Activated B cell treated with CpG ODN at 0.5 μM for 24 hours (primary cell): ENCODE measurements at regions not wholly inside any gene's neighbourhood (a gene's known extent, or its start where the extent isn't known, plus 50 kb on each side); places are given as distances from the start of the nearest gene placed in this dataset.

ENCODE experiments used
- ATAC-seq: fragments of 200-7000 bp; cut with Tn5 transposase; one replicate; pipeline ENCODE4 v1.10.0; 2021; ENCODE audit warnings: low read depth, mild to moderate bottlenecking, moderate library complexity
- CTCF ChIA-PET: fragments of 350-600 bp; sonication (Branson Sonifier 250); formaldehyde crosslinking; loops from one replicate; lab custom pipeline; 2021; ENCODE audit warnings: antibody characterized with exemption; lab: Charles Lee
- POLR2A ChIA-PET: fragments of 350-600 bp; sonication (Branson Sonifier 250); formaldehyde crosslinking; loops from one replicate; lab custom pipeline; 2021; ENCODE audit warnings: antibody characterized with exemption; lab: Charles Lee
- DNase-seq: peaks from one replicate; pipeline ENCODE4 v3.0.0; 2022
- H3K27ac Mint-ChIP-seq: one replicate; pipeline ENCODE4 v1.8.0; 2020; ENCODE audit warnings: mixed read lengths
- H3K27me3 Mint-ChIP-seq: one replicate; pipeline ENCODE4 v1.8.0; 2021; ENCODE audit warnings: mixed read lengths
- H3K36me3 Mint-ChIP-seq: one replicate; pipeline ENCODE4 v1.8.0; 2021; ENCODE audit warnings: low read depth, mixed read lengths
- H3K4me1 Mint-ChIP-seq: one replicate; pipeline ENCODE4 v1.8.0; 2021; ENCODE audit warnings: mixed read lengths
- H3K4me3 Mint-ChIP-seq: one replicate; pipeline ENCODE4 v1.8.0; 2020; ENCODE audit warnings: mild to moderate bottlenecking, mixed read lengths
- H3K9me3 Mint-ChIP-seq: one replicate; pipeline ENCODE4 v1.8.0; 2020; ENCODE audit warnings: mixed read lengths
- intact Hi-C: fragments of 100-400 bp; cut with micrococcal nuclease; formaldehyde crosslinking; loops from one replicate; pipeline ENCODE4 v1.15.1; 2024
- TF ChIP-seq, protein P1 (sequence below): fragments of 200-600 bp; IDR thresholded peaks from one replicate; pipeline ENCODE4 v1.8.0; 2022; ENCODE audit warnings: antibody characterized with exemption, mild to moderate bottlenecking

GRCh38 chr14:71538288-71538687 is 393.9 kb upstream of the RGS6 start:
- DNase-seq (no peak), ATAC-seq (no peak)
- intact Hi-C loops = loop anchor here (5.0 kb wide), 1 partner anchor 36 kb away; no protein-coding TSS in a partner anchor
- Mint-ChIP-seq H3K27me3 (no peaks in the 10 kb centered on the region), H3K36me3 (peaks cover 21% of the 10 kb centered on the region), H3K4me3 (no peak overlapping the region), H3K4me1 (peaks cover 58% of the 10 kb centered on the region), H3K27ac (peak overlapping the region; percentile 51), H3K9me3 (no peaks in the 10 kb centered on the region)
- CTCF ChIA-PET = interaction anchor here (1.4 kb wide), 1 partner anchor 12 kb away, joined by 4 read pairs; no protein-coding TSS in a partner anchor
- TF ChIP-seq, protein P1, sequence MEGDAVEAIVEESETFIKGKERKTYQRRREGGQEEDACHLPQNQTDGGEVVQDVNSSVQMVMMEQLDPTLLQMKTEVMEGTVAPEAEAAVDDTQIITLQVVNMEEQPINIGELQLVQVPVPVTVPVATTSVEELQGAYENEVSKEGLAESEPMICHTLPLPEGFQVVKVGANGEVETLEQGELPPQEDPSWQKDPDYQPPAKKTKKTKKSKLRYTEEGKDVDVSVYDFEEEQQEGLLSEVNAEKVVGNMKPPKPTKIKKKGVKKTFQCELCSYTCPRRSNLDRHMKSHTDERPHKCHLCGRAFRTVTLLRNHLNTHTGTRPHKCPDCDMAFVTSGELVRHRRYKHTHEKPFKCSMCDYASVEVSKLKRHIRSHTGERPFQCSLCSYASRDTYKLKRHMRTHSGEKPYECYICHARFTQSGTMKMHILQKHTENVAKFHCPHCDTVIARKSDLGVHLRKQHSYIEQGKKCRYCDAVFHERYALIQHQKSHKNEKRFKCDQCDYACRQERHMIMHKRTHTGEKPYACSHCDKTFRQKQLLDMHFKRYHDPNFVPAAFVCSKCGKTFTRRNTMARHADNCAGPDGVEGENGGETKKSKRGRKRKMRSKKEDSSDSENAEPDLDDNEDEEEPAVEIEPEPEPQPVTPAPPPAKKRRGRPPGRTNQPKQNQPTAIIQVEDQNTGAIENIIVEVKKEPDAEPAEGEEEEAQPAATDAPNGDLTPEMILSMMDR = no peak
- POLR2A ChIA-PET = no interaction called here

- POLR2A ChIA-PET = no interaction called here
- Mint-ChIP-seq H3K27ac (peak overlapping the region; percentile 51), H3K36me3 (peaks cover 17% of the 10 kb centered on the region), H3K27me3 (no peaks in the 10 kb centered on the region), H3K4me1 (peaks cover 58% of the 10 kb centered on the region), H3K9me3 (no peaks in the 10 kb centered on the region), H3K4me3 (no peak overlapping the region)
- DNase-seq (no peak), ATAC-seq (no peak)
- intact Hi-C loops = loop anchor here (5.0 kb wide), 1 partner anchor 37 kb away; no protein-coding TSS in a partner anchor
- CTCF ChIA-PET = interaction anchor here (1.4 kb wide), 1 partner anchor 11 kb away, joined by 4 read pairs; no protein-coding TSS in a partner anchor
- TF ChIP-seq, protein P1 = no peak
Observed at GRCh38 chr14:71538938-71539649, 393.1 kb upstream of the RGS6 start.

DNA sequence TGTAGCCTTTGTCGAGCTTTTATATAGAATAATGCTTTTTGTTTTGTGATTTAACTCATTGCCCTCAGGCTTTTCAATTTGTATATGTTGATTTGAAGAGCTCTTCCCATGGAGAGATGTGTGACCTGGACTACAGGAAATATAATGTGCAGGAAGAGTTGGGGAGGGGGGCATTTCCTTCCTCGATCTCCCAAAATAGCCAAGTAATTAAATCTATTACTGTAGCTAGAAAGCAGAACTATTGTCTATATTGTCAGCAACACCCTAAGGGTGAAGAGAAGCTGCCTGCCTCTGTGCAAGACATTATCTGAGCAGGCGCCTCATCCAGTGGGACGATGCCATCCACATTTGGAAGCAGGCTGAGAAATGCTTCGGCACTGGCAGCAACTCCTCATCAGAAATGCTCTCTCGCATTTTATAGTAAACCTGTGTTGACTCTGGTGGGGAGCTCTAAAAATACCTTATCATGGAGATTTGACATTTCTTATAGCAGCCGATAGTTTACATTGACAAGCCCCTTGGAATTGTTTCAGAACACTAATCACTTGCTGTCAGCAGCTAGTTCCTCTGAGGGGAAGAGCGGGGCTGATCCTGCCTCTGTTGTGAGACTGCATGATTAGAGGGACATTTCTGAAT is 392.5 kb upstream of the RGS6 start:
- Mint-ChIP-seq H3K9me3 (no peaks in the 10 kb centered on the region), H3K27me3 (no peaks in the 10 kb centered on the region), H3K36me3 (peaks cover 12% of the 10 kb centered on the region), H3K4me3 (peak overlapping the region; percentile 53), H3K27ac (peak overlapping the region; percentile 38), H3K4me1 (peaks cover 58% of the 10 kb centered on the region)
- ATAC-seq (no peak), DNase-seq (no peak)
- intact Hi-C loops = loop anchor here (2.0 to 5.0 kb wide), 2 partner anchors 15 to 37 kb away; no protein-coding TSS in a partner anchor
- TF ChIP-seq, protein P1 = no peak
- ChIA-PET POLR2A (interaction anchor here (0.7 kb wide), 1 partner anchor 219 kb away, joined by 3 read pairs; the partner anchor contains the start of gene SIPA1L1), CTCF (interaction anchor here (1.4 kb wide), 1 partner anchor 11 kb away, joined by 4 read pairs; no protein-coding TSS in a partner anchor)

- H3K27me3 Mint-ChIP-seq = no peaks in the 10 kb centered on the region
- no peaks in the 10 kb centered on the region for H3K9me3 Mint-ChIP-seq
- TF ChIP-seq, protein P1 = no peak
- no peak overlapping the region for H3K4me3 Mint-ChIP-seq
- ChIA-PET CTCF (no interaction called here), POLR2A (no interaction called here)
- H3K4me1 Mint-ChIP-seq = peaks cover 51% of the 10 kb centered on the region
- intact Hi-C loops = loop anchor here (2.0 kb wide), 1 partner anchor 14 kb away; no protein-coding TSS in a partner anchor
- DNase-seq (no peak), ATAC-seq (no peak)
- peaks cover 9% of the 10 kb centered on the region for H3K36me3 Mint-ChIP-seq
- H3K27ac Mint-ChIP-seq = peak overlapping the region; percentile 35
Observed at GRCh38 chr14:71541271-71541670, 391.0 kb upstream of the RGS6 start.
